CD14-positive monocyte (primary cell): ENCODE measurements at regions not wholly inside any gene's neighbourhood (a gene's known extent, or its start where the extent isn't known, plus 50 kb on each side); places are given as distances from the start of the nearest gene placed in this dataset.

Experiments used
- DNase-seq, 3 donors: peaks; one replicate each; pipeline ENCODE4 v3.0.0-alpha.2; 2011 to 2022
- H2AFZ ChIP-seq: 2 replicates; pipeline ENCODE4 v1.6.0; 2012; ENCODE audit warnings: mild to moderate bottlenecking, low read depth, low read length, inconsistent platforms; ENCODE audit not compliant: insufficient read depth, poor library complexity, severe bottlenecking
- H3K27ac ChIP-seq, 2 donors: 1 replicate in 1 of 2; 2 replicates in 1 of 2; pipeline ENCODE4 v1.5.1; 2012 to 2013; ENCODE audit warnings: low read length in 2 of 2, control low read depth in 1 of 2, inconsistent platforms in 1 of 2, low read depth in 1 of 2, mild to moderate bottlenecking in 1 of 2
- H3K27me3 ChIP-seq, 2 donors: one replicate each; pipeline versions ENCODE4 v1.6.0 to v1.6.1; 2011 to 2013; ENCODE audit warnings: low read length in 2 of 2; ENCODE audit not compliant: control insufficient read depth in 2 of 2, insufficient read depth in 2 of 2
- H3K36me3 ChIP-seq, 2 donors: replicated peaks in 1 of 2; 1 replicate in 1 of 2; 2 replicates in 1 of 2; pipeline versions ENCODE4 v1.5.1 to v1.6.1; 2012 to 2013; ENCODE audit warnings: low read length in 2 of 2, control low read depth in 1 of 2, inconsistent platforms in 1 of 2, mild to moderate bottlenecking in 1 of 2; ENCODE audit not compliant: insufficient read depth in 2 of 2, control insufficient read depth in 1 of 2
- H3K4me1 ChIP-seq, 2 donors: 1 replicate in 1 of 2; 2 replicates in 1 of 2; pipeline versions ENCODE4 v1.5.1 to v1.6.1; 2012 to 2013; ENCODE audit warnings: low read length in 2 of 2, control low read depth in 1 of 2, inconsistent platforms in 1 of 2, mild to moderate bottlenecking in 1 of 2, moderate library complexity in 1 of 2; ENCODE audit not compliant: insufficient read depth in 2 of 2, control insufficient read depth in 1 of 2
- H3K4me2 ChIP-seq: replicated peaks from 2 replicates; pipeline ENCODE3; 2012; ENCODE audit warnings: low read length, moderate library complexity, mild to moderate bottlenecking; ENCODE audit not compliant: poor library complexity, severe bottlenecking; ENCODE audit errors: extremely low read depth
- H3K4me3 ChIP-seq, 3 experiments: fragments of 200-600 bp in 1 of 3; sonication (generic) in 1 of 3; replicated peaks in 1 of 3; 1 replicate in 2 of 3; 2 replicates in 1 of 3; pipeline ENCODE4 v1.5.1; 2011 to 2013; ENCODE audit warnings: low read length in 3 of 3, mild to moderate bottlenecking in 3 of 3, control low read depth in 2 of 3, low read depth in 2 of 3, inconsistent platforms in 1 of 3, moderate library complexity in 1 of 3
- H3K79me2 ChIP-seq: 2 replicates; pipeline ENCODE4 v1.6.0; 2012; ENCODE audit warnings: mild to moderate bottlenecking, control low read depth, inconsistent platforms, low read length, moderate library complexity; ENCODE audit not compliant: insufficient read depth
- H3K9ac ChIP-seq: 2 replicates; pipeline ENCODE4 v1.6.0; 2017; ENCODE audit warnings: low read length, mild to moderate bottlenecking; ENCODE audit not compliant: insufficient read depth, poor library complexity, severe bottlenecking
- H3K9me3 ChIP-seq, 2 donors: replicated peaks in 1 of 2; 1 replicate in 1 of 2; 2 replicates in 1 of 2; pipeline versions ENCODE4 v1.5.1 to v1.6.1; 2012 to 2013; ENCODE audit warnings: low read length in 2 of 2, control low read depth in 1 of 2; ENCODE audit not compliant: control insufficient read depth in 1 of 2, insufficient read depth in 1 of 2
- H4K20me1 ChIP-seq: 2 replicates; pipeline ENCODE4 v1.6.0; 2012; ENCODE audit warnings: mild to moderate bottlenecking, low read length, control low read depth, moderate library complexity; ENCODE audit not compliant: insufficient read depth
- H3K27ac Mint-ChIP-seq, 7 donors: one replicate each; pipeline ENCODE4 v1.8.0; 2020; ENCODE audit warnings: mild to moderate bottlenecking in 7 of 7, mixed read lengths in 7 of 7, moderate library complexity in 6 of 7, inconsistent platforms in 2 of 7
- H3K27me3 Mint-ChIP-seq, 3 donors: one replicate each; pipeline ENCODE4 v1.8.0; 2021 to 2022; ENCODE audit warnings: low read depth in 3 of 3, mild to moderate bottlenecking in 3 of 3, mixed read lengths in 3 of 3, moderate library complexity in 3 of 3, inconsistent platforms in 1 of 3
- H3K36me3 Mint-ChIP-seq, 2 donors: one replicate each; pipeline ENCODE4 v1.8.0; 2020; ENCODE audit warnings: mixed read lengths in 2 of 2, inconsistent platforms in 1 of 2, mild to moderate bottlenecking in 1 of 2
- H3K4me1 Mint-ChIP-seq: one replicate; pipeline ENCODE4 v1.8.0; 2020; ENCODE audit warnings: mild to moderate bottlenecking, mixed read lengths
- H3K4me3 Mint-ChIP-seq, 2 donors: one replicate each; pipeline ENCODE4 v1.8.0; 2020; ENCODE audit warnings: mild to moderate bottlenecking in 2 of 2, mixed read lengths in 2 of 2, moderate library complexity in 1 of 2
- H3K9me3 Mint-ChIP-seq, 7 donors: one replicate each; pipeline ENCODE4 v1.8.0; 2020 to 2022; ENCODE audit warnings: mixed read lengths in 7 of 7, mild to moderate bottlenecking in 6 of 7, moderate library complexity in 6 of 7, inconsistent platforms in 2 of 7
- WGBS: methylation state at CpG from one replicate; pipeline ENCODE4 v1.1.5; 2013; ENCODE audit warnings: missing lambda C conversion rate; ENCODE audit not compliant: insufficient coverage; 5-methylcytosine and 5-hydroxymethylcytosine counted together
- intact Hi-C, 2 donors: fragments of 100-400 bp; cut with micrococcal nuclease; formaldehyde crosslinking; loops; one replicate each; pipeline versions ENCODE4 v1.15.0 to v1.15.1; 2023
- TF ChIP-seq, protein P1 (sequence below): fragments of 200-600 bp; IDR thresholded peaks from one replicate; pipeline ENCODE4 v1.8.0; 2022; ENCODE audit warnings: antibody characterized with exemption, mild to moderate bottlenecking

DNA sequence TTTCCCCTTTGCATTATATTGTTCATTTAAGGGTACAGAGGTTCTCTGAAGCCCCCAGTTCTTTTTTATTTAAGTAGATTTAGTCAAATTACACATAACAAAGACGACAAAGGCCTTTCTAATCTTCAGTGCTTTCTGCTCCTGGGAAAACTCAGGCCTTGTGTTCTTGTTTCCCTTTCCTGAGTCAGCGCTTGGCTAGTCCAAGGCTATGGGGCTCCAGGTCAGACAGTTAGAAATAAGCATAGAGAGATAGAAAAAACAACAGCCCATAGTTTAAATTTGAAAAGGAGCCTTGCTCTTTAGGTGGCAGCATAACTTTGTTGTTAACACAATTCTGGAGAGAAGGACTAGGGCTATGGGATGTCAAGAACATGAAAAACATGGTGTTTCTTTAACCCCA is 97.3 kb downstream of the PPP1R2C start:
- no peak overlapping the region for H3K4me2 ChIP-seq
- no peaks in the 10 kb centered on the region for H3K4me1 ChIP-seq
- Mint-ChIP-seq H3K27me3 (peaks cover 0 to 6% (median 0%) of the 10 kb centered on the region in 3 donors), H3K27ac (no peak overlapping the region), H3K9me3 (peaks cover 0 to 2% (median 0%) of the 10 kb centered on the region in 7 donors), H3K4me3 (no peak overlapping the region), H3K4me1 (no peaks in the 10 kb centered on the region), H3K36me3 (no peaks in the 10 kb centered on the region)
- H3K27ac ChIP-seq = no peak overlapping the region
- no peaks in the 10 kb centered on the region for H3K36me3 ChIP-seq
- intact Hi-C loops = no loop called here
- no peak overlapping the region for H3K9ac ChIP-seq
- no peaks in the 10 kb centered on the region for H4K20me1 ChIP-seq
- WGBS = no CpG with 5 or more reads among the region's 2 CpGs
- TF ChIP-seq, protein P1, sequence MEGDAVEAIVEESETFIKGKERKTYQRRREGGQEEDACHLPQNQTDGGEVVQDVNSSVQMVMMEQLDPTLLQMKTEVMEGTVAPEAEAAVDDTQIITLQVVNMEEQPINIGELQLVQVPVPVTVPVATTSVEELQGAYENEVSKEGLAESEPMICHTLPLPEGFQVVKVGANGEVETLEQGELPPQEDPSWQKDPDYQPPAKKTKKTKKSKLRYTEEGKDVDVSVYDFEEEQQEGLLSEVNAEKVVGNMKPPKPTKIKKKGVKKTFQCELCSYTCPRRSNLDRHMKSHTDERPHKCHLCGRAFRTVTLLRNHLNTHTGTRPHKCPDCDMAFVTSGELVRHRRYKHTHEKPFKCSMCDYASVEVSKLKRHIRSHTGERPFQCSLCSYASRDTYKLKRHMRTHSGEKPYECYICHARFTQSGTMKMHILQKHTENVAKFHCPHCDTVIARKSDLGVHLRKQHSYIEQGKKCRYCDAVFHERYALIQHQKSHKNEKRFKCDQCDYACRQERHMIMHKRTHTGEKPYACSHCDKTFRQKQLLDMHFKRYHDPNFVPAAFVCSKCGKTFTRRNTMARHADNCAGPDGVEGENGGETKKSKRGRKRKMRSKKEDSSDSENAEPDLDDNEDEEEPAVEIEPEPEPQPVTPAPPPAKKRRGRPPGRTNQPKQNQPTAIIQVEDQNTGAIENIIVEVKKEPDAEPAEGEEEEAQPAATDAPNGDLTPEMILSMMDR = no peak
- DNase-seq = no peak
- no peaks in the 10 kb centered on the region for H3K79me2 ChIP-seq
- no peak overlapping the region for H3K4me3 ChIP-seq
- no peak overlapping the region for H2AFZ ChIP-seq
- H3K27me3 ChIP-seq = no peaks in the 10 kb centered on the region
- no peaks in the 10 kb centered on the region for H3K9me3 ChIP-seq

DNA sequence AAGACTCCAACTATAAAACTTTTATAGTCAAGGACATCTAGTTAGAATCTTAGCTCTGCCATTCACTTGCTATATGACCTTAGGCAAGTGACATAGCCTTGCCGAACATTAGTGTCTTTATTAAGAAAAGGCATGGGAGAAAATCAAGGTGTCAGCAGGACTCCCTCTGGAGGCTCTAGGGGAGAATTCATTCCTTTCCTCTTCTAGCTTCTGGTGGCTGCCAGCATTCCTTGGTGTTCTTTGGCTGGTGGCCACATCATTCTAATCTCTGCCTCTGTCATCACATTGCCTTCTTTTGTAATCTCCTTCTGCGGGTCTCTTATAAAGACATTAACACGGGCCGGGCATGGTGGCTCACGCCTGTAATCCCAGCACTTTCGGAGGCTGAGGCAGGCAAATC is 99.8 kb downstream of the PPP1R2C start:
- H3K4me3 ChIP-seq = no peak overlapping the region
- H3K27ac ChIP-seq = no peak overlapping the region
- no peaks in the 10 kb centered on the region for H3K27me3 ChIP-seq
- no peaks in the 10 kb centered on the region for H3K9me3 ChIP-seq
- intact Hi-C loops = no loop called here
- H3K36me3 ChIP-seq = no peaks in the 10 kb centered on the region
- Mint-ChIP-seq H3K9me3 (peaks cover 0 to 2% (median 0%) of the 10 kb centered on the region in 7 donors), H3K27me3 (peaks cover 0 to 6% (median 0%) of the 10 kb centered on the region in 3 donors), H3K4me3 (no peak overlapping the region), H3K36me3 (no peaks in the 10 kb centered on the region), H3K27ac (no peak overlapping the region), H3K4me1 (no peaks in the 10 kb centered on the region)
- no peak overlapping the region for H2AFZ ChIP-seq
- no peaks in the 10 kb centered on the region for H3K79me2 ChIP-seq
- TF ChIP-seq, protein P1 = no peak
- no peak overlapping the region for H3K9ac ChIP-seq
- no peaks in the 10 kb centered on the region for H4K20me1 ChIP-seq
- H3K4me2 ChIP-seq = no peak overlapping the region
- DNase-seq = no peak
- H3K4me1 ChIP-seq = no peaks in the 10 kb centered on the region
- 100% methylated on average over 5 of the region's 6 CpGs for WGBS
